ENCODE measurements at regions not wholly inside any gene's neighbourhood (a gene's known extent, or its start where the extent isn't known, plus 50 kb on each side); places are given as distances from the start of the nearest gene placed in this dataset.

DNA sequence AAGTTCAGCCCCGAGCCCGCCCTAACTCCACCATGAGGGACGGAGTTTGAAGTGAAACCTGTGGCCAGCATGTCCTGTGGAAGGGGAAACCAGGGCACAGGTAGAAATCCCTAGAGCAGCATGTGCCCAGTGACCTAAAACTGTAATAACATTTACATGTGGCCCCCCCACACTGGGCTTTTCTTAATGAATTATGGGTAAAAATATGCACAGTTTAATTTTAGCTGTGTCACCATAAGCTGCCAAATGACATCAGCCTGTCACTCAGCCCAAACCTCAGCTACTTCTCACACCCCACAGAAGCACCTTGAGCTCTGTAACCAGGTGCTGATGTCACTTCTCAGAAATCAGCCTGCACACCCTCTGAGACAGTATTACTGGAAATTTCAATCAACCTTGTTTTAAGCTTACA, 50.0 kb upstream of the SLC19A1 start:
- peak; percentile 32 to 46 for DNase-seq (ENCODE audit: low read depth in 2 of 2)

GRCh38 chr21:45592626-45593134, 50.4 kb upstream of the SLC19A1 start:
- DNase-seq (ENCODE audit: low read depth in 2 of 2), result no peak

DNA sequence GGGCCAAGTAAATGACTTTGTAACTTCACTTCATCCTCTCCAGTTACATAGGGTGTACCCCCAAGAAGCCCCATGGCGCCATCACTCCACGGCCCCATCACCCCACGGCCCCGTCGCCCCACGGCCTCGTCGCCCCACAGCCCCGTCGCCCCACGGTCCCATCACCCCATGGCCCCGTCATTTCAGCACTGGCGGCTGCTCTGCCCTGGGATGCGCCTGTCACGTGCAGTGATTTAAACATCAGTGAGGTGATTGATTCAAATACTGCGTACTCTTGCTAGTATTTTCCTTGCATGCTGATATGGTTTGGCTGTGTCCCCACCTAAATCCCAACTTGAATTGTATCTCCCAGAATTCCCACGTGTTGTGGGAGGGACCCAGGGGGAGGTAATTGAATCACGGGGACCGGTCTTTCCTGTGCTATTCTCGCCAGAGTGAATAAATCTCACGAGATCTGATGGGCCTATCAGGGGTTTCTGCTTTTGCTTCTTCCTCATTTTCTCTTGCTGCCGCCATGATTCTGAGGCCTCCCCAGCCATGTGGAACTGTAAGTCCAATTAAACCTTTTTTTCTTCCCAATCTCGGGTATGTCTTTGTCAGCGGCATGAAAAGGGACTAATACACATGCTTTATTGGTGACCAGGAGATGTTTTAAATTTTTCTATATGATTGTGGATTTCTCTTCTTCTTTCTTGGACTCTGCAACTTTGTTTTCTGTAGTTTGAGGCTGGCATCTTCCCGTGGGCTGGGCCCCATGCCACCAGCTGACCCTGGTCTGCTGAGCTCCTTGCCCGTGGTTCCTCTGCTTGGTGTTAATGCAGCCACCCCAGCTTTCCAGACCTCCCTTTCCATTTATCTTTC, 50.1 kb upstream of the PCBP3 start:
- DNase-seq (ENCODE audit: low read depth in 2 of 2), result no peak
